NCI-H526 treated with DMSO at 0.1 percent for 48 hours (cell line): ENCODE measurements at regions not wholly inside any gene's neighbourhood (a gene's known extent, or its start where the extent isn't known, plus 50 kb on each side); places are given as distances from the start of the nearest gene placed in this dataset.
"Not testable (repeated sequence)": the region's sequence is repeated elsewhere in the genome, so short reads cannot be mapped to it uniquely, and the experiment has no call there.

Experiments
- DNase-seq: peaks from one replicate; lab custom pipeline; 2025; lab: John Stamatoyannopoulos, UW

DNA sequence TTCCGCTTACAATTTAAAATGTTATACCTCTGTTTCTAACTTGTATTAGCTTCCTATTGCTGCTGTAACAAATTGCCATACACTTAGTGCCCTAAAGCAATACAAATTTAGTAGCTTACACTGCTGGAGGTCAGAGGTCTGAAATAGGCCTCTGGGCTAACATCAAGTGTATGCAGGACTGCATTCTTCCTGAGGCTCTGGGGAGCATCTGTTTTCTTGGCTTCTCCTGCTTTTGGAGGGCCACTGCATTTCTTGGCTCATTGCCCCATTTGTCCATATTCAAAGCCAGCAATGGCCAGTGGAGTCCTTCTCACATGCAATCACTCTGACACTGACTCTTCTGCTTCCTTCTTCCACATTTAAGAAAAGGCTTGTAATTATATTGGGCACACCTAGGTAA lies 639.8 kb upstream of the INTU start:
- DNase-seq, result no peak

GRCh38 chr4:126993351-126993750 lies 639.4 kb upstream of the INTU start:
- no peak for DNase-seq

DNA sequence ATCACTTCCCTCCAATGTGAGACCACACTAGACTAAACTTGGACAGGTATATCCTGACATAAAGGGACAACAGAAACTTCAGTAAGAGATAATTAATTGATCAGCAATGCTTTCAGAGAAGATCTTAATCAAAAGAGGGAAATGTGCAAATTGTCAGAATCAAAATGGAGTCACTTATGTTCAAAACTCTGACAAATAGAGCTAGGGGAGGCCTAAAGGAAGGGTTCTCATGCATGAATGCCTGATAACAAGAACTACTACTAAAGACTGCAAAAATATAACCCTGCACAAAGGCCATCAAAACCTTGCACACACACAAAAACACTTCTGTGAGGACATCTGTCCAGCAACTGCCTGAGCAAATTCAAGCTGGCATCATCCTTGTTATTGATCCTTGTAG lies 637.5 kb upstream of the INTU start:
- no peak for DNase-seq

DNA sequence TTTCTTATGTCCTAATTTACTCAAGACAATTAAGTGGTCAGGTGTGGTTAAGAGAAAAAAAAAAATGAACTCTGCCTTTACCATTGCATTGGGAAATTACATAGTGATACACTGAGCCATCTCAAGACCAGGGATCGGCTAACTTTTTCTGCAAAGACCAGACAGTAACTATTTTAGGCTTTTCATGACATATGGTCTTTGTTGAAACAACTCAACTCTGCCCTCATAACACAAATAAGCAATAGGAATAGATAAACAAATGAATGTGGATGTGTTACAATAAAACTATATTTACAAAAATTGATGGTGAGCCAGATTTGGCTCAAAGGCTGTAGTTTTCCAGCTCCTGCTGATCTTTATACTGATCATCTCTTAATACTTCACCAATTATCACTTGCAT lies 632.6 kb upstream of the INTU start:
- no peak for DNase-seq

GRCh38 chr4:127000846-127001245 lies 631.9 kb upstream of the INTU start:
- no peak for DNase-seq

DNA sequence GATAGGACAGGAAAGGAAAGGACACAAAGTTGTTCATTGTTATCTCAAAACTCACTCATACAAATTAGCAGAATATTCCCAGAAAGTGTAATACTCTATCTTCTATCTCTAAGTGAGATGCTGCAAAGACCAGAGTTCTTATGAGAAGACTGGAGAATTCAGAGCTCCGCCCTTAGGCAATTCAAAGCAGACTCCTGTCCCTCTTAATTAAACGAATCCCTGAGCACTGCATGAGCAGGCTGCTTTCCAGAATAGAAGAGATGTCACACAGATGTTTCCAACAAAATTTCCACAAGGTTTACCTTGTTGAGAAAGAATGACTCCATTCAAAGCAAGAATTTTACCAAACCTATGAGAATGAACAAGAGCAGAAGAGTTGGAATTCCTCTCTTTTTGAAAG lies 630.8 kb upstream of the INTU start:
- DNase-seq, result no peak

DNA sequence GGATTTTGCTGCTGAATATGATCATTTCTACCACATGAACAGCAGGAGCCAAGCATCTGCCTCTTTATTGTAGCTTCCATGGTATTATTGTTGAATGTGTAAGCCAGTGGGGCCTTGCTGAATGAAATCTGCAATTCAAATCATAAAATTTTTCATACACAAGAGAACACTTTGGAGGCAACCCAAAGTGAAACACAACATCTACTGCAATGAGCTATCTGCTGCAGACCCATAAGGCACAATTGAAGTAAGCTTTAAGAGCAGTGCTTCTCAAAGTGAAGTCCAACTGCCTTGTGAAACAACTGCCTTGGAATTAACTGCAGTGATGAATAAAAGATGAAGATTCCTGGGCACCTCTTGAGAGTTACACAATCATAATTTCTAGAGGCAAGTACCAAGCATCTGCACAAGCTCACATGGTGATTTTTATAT lies 626.3 kb upstream of the INTU start:
- DNase-seq, result no peak

DNA sequence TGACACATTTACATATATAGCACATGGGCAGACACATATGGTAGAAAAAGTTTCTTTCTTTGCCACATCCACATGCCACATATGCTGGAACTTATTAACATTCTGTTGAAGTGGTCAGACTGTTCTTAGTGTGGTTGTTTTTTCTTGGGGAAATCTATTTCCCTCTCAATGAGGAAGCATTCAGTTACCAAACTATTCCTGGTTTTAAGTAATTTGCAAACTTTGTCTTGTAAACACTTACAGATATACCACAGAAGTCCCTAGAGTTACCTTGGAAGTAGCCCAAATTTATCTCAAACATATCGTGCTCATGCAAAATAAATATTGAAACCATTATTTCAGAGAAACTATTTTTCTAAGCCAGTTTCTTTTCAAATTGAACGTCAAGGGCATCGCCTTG lies 625.5 kb upstream of the INTU start:
- no peak for DNase-seq

DNA sequence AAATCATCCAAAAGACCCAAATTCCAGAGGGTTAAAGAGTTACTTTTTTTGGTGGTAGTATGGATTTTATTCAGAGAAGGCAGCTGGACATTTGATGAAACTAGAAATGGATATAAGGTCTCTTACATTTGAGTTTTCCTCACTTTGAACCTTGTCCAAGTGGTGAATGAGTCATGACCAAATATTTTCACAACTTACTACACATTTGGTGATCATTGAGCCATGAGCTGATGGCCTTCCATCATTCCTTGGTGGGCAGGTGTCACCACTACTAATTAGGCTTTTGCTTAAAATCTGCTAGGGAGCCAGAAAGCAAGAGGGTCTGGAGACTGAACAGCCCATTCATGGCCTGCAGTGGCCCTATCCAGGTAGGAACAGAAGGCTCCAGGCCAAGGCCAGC lies 620.2 kb upstream of the INTU start:
- no peak for DNase-seq

DNA sequence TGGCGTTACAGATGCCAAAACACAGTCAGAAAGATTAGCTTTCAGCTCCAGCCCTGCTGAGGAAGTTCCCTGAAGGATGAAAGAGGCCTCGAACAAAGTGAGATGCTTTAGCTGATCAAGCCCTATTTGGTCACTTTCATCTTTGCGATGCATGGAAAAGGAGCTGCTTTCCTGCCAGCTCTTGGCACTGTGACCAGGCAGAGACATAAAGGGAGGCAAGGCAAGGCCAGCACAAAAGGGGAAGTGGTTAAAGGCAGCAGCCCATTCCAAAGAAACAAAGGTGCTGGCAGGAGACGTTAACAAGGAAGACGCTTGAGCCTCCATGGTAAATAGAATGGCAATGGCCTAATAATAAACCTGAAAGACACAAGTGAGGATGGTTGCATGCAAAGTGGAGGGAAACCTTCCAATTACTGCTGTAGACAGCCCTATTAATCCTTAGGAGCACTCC lies 617.1 kb upstream of the INTU start:
- no peak for DNase-seq

- no peak for DNase-seq
These were observed 614.4 kb upstream of the INTU start for GRCh38 chr4:127018381-127018780.

DNA sequence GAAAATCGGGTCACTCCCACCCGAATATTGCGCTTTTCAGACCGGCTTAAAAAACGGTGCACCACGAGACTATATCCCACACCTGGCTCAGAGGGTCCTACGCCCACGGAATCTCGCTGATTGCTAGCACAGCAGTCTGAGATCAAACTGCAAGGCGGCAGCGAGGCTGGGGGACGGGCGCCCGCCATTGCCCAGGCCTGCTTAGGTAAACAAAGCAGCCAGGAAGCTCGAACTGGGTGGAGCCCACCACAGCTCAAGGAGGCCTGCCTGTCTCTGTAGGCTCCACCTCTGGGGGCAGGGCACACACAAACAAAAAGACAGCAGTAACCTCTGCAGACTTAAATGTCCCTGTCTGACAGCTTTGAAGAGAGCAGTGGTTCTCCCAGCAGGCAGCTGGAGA lies 611.9 kb upstream of the INTU start:
- not testable (repeated sequence) for DNase-seq

GRCh38 chr4:127036296-127036695 lies 596.5 kb upstream of the INTU start:
- no peak for DNase-seq

DNA sequence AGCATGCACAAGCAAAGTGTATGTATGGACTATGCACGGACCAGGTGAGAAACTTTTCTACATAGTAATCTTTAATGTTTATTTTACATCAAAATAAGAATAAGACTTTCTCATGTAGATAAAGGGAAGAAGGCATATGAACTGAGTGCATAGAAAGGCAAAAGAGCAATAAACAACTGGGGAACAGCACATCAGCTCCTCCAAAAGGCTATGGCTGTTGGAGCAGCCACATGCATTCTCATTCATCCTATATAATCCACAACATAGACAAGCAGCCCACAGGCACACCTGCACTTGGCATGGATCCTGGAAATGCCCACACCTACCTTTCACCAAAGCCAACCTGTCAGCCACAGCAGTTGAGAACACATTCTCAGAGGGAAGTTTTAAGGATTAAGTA lies 586.9 kb upstream of the INTU start:
- DNase-seq, result no peak

- no peak for DNase-seq
These were observed 584.8 kb upstream of the INTU start for GRCh38 chr4:127047930-127048329.

DNA sequence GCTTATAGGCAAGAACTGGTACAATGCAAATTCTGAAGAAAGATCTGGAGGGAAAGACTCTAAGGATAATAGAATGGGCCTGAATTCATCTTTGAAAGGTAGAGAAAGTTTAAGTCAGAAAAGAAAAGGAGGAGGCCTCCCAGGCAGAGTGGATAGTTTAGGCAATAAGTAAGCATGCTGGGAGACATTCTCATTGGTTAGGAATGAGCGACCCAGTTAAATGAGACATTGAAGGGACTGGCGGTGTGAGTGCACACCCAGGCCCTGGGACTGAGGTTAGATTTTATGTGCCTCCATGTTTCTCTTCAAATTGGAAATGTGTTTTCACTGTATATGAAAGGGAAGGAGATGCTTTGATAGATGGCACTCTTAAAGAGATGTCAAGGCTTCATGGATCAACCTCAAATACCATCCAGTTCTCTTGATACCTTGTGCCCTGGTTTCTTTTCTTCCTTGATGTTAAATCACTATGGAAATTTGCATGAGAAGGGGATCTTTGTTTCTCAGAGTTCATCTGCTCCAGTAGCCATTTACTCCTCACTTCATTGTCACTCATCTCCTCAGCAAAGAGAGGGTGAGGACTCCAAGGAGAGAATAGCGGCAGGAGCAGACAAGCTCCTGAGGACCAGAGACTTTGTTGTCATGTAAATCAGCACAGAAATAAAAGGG lies 584.2 kb upstream of the INTU start:
- DNase-seq, result no peak

DNA sequence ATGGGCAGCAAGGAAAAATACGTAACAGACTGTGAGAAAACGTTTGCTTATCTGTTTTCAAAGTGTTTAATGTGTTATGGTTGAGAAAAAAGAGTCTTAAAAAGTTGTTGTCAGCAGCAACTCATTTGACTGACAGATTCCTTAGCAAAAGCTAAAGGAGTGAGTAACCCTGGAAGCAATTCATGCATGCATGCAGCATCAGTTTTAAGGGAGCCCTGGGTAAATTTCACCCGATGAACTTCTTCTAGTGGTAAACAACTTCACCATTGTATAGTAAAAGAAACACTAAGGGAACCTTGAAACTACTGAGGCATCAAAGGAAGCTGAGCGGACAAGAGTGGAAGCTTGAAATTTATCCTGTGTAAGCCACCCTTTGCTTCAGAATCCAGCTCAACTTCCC lies 583.2 kb upstream of the INTU start:
- DNase-seq, result no peak

GRCh38 chr4:127052742-127053141 lies 580.0 kb upstream of the INTU start:
- DNase-seq, result no peak

DNA sequence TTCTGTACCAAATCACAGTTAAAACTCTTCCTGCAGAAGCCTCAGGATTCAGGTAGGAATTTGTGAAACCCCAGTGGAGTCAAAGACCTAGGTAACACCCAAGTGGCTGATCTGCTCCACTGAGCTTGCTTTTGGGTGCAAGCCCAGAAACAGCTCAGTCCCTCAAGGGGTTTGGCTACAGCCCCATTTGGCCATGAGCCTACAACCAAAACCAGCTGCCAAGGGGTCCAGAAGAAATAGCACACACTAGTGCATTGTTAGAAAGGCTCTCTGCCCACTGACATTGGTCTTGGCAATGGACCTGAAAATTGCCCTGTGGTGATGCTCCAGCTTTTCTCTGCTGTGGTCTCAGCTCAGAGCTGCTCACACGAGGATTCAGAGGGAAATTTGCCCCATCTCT lies 577.4 kb upstream of the INTU start:
- DNase-seq, result no peak

DNA sequence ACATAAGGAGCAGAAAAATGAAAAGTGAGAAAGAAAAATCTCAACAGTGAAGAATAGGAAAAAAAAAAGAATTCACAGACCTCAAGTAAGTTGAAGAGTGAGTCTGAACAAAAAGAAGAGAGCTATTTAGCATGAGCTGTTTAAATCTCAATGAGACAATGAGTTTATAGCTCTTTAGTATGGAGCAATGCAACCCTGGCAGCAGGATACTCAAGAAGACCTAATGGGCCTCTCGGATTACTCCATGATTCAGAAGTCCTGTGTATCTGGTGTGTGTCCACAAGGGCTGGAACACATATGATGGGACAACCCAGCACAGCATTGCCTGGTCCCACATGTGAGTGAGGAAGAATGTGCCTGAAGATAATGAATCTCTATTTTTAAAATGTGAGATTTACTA lies 563.1 kb upstream of the INTU start:
- no peak for DNase-seq

GRCh38 chr4:127071443-127071842 lies 561.3 kb upstream of the INTU start:
- no peak for DNase-seq

GRCh38 chr4:127080141-127080540 lies 552.6 kb upstream of the INTU start:
- no peak for DNase-seq

- DNase-seq, result no peak
These were observed 551.7 kb upstream of the INTU start for GRCh38 chr4:127081041-127081440.

- no peak for DNase-seq
These were observed 549.8 kb upstream of the INTU start for GRCh38 chr4:127082986-127083385.

DNA sequence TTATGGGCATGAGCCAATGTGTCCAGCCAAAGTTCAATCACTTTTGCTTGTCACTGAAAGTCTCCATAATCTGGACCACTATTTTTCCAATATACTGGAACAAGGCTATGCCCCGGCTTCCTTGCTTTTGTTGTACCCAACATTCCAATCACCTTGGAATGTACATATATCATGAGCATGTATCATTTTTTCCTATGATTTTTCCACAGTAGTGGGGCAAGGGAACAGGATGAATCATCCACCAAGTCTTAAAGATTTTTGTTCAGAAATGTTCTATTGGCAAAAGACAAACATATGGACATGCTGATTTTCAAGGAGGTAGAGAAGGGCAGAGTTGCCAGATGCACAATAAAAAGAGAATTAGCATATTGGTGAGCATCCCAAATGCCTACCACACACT lies 548.1 kb upstream of the INTU start:
- no peak for DNase-seq
